Liver (tissue), 3 donors: ENCODE measurements at regions not wholly inside any gene's neighbourhood (a gene's known extent, or its start where the extent isn't known, plus 50 kb on each side); places are given as distances from the start of the nearest gene placed in this dataset.

Experiments
- CTCF ChIP-seq: fragments of 150-350 bp; IDR thresholded peaks from 2 replicates; pipeline ENCODE4 v1.5.1; 2017; ENCODE audit warnings: improper control_type of control experiment, low read depth, low read length; ENCODE audit not compliant: missing input control
- HNF4G ChIP-seq: IDR thresholded peaks from 2 replicates; pipeline ENCODE4 v1.6.1; 2016; ENCODE audit warnings: antibody characterized with exemption
- JUND ChIP-seq, 2 donors: IDR thresholded peaks; 2 replicates each; pipeline ENCODE4 v1.6.1; 2016; ENCODE audit warnings: antibody characterized with exemption in 2 of 2
- RAD21 ChIP-seq, 2 donors: IDR thresholded peaks; 2 replicates each; pipeline ENCODE4 v1.6.1; 2016; ENCODE audit warnings: antibody characterized with exemption in 2 of 2, mild to moderate bottlenecking in 2 of 2
- REST ChIP-seq: IDR thresholded peaks from 2 replicates; pipeline ENCODE4 v1.6.1; 2016; ENCODE audit warnings: antibody characterized with exemption, mild to moderate bottlenecking
- SP1 ChIP-seq: IDR thresholded peaks from 2 replicates; pipeline ENCODE4 v1.6.1; 2018; ENCODE audit warnings: antibody characterized with exemption, mild to moderate bottlenecking
- TAF1 ChIP-seq: conservative IDR thresholded peaks from 2 replicates; pipeline ENCODE4 v1.6.1; 2016; ENCODE audit warnings: antibody characterized with exemption, mild to moderate bottlenecking
- YY1 ChIP-seq: IDR thresholded peaks from 2 replicates; pipeline ENCODE4 v1.6.1; 2016; ENCODE audit warnings: antibody characterized with exemption, mild to moderate bottlenecking
- donor health status: healthy.
- donor health status: healthy.

GRCh38 chr5:72641164-72641563, 134.0 kb upstream of the ZNF366 start:
- TF ChIP-seq CTCF, result no peak
- no peak for TF ChIP-seq JUND (IDR thresholded peaks at IDR 0.05)
- no peak for TF ChIP-seq SP1
- no peak for TF ChIP-seq RAD21 (IDR thresholded peaks at IDR 0.05)
- no peak for TF ChIP-seq YY1
- no peak for TF ChIP-seq REST
- no peak for TF ChIP-seq TAF1
- no peak for TF ChIP-seq HNF4G
